NCI-H526 treated with DMSO at 0.1 percent for 48 hours (cell line): ENCODE measurements at regions not wholly inside any gene's neighbourhood (a gene's known extent, or its start where the extent isn't known, plus 50 kb on each side); places are given as distances from the start of the nearest gene placed in this dataset.

Experiments used
- DNase-seq: peaks from one replicate; lab custom pipeline; 2025; lab: John Stamatoyannopoulos, UW

DNA sequence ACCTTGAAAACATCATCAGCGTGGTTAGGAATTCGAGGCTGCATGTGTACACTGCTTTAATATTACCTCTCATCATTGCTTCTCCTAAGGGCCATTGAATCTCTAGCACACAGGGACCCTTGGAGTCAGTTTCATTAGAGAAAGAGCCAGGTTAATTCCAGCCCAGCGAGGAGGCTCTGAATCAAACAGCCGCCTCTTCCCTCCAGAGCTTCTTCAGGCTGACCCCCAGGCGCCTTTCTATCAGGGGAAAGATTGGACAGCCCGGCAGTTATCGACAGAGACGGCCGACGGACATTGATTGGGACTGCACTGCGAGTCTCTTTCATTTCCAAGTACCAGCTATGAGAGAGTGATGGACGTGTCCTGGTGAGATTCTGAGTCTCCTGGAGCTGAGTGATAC, 159.2 kb downstream of the ANKRD60 start:
- no peak for DNase-seq

DNA sequence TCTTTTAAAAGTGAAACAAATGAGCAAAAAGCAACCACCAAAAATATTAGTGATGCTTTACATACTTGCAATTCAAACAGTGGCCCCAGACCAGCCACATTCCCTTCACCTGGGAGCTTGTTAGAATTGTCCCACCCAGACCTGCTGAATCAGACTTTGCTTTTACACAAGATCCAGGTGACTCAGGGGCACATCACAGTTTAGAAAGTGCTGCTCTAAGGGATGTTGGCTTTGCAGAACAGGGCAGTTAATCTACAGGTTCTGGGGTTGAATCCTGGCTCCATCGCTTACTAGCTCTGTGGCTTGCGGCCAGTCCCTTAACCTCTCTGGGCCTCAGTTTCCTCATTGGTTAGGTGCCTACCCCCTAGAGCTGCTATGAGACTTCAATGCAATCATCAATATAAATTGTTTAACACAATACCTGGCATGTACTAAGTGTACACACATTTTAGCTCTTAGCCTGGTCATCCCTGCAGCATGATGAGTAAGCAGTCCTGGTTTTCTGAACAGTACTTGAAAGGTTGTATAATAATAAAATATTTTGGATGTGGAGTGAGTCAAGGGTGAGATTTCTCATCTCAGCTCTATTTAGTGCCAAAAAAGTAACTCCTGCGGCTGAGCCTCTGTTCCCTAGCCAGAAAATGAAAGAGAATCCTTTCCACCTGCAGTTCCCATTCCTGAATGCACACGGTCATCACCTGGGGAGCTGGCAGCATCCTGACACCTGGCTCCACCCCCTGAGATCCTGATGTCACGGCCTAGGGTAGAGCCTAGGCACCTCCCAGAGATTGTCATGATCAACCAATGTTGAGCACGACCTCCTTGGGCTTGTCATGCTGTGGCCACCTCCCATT, 162.7 kb downstream of the ANKRD60 start:
- DNase-seq: peak; percentile 16

DNA sequence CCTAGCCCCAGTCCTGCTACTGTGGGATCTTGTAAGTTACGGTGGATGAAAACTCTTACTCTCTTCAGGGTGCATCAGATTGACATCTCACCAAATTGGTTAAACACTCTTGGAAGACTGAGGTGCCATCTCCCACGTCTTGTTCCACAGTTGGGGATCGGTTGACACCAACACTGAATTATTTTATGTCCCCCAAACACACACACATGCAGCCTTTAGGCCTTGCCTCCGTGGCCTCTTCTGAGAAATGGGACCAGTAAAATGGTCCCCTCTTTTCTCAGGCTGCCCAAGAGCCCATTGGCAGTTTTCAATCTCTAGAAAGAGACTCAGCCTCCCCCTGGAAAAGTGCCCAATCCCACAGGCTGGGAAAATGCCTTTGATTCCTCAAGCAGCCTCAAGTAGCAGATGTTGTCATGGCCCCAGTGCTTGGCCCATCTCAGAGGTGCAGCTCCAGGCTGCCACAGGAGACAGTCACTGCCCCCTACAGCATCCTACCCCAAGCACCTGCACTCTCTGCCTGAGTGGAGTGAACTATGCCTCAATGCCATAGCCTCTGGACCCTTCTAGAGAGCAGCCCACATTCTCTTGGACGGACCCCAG, 163.9 kb downstream of the ANKRD60 start:
- no peak for DNase-seq

DNA sequence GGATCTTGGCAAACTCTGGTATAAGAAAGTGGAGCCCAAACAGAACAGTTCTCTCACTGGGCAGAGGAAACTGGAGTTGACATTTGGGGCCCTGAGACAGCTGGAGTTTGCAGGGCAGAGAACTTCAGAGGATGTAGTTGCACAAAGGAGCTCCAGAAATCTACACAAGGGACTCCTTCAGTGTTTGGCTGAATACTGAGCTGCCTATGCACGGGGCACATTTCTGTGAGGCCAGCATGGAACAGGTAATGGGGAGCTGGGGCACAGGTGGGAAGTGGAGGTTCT, 169.3 kb downstream of the ANKRD60 start:
- DNase-seq: no peak

DNA sequence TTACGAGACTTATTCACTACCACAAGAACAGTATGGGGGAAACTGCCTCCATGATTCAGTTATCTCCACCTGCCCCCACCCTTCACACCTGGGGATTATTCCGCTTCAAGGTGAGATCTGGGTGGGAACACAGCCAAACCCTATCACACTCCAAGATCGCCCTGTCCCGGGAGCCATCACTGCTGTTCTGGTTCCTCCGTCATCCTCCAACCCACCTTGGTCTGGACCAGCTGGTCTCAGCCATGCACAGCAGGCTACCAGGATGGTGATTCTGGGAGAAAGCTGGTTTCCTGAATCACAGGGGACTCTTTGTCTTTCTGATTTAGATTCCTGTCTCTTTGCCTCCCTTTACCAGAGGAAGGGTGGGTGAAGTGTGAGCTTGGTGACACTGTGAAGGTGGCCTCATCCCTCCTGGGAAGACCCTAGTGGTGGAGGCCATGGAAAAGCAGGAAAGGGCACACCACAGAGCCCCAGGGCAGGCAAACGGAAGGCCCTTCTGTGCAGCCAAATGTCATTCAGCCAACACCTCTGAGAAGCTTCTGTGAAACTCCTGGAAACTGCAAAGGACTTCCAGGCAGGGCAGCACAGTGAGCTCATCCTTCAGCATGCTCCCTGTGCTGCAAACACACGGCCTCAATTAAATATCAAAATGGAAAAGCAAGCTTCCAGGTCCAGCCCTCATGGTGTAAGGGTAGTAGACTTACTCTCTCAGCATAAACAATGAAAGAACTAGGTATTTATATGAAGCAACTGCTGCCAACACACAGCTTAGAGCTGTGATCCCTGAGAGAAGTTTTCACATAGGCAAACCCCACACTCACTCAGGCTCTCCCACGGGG, 169.8 kb downstream of the ANKRD60 start:
- DNase-seq: no peak

DNA sequence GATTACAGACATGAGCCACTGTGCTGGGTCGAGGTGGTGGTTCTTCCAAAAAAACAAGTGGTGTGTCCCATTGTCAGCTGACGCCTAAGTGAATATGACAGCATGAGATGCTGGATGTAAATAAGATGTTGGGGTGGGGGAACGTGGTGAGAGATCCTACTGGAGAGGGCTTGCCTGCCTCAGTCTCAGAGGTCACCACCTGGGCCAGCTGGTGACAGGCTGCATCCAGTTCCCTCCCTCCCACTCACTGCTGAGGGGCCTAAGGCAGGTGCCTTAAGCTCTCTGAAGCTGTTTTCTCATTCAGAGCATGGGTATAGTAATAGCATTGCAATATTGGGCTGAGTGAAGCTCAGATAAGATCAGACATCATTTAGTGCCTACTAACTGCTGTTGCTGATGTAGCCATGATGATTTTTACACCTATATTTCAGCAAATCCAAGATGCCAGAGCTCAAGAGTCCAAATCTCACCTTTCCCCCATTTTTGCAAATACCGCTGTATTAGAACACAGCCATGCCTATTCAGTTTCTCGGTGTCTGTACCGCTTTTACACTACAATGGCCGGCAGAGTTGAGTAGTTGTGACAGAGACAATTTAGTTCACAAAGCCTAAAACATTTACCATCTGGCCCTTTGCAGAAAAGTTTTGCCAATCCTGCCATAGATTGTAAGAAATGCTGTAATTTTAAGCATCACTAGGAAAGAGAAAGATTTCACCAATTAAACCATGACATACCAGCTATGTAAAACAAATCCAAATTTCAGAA, 171.3 kb downstream of the ANKRD60 start:
- DNase-seq: no peak

DNA sequence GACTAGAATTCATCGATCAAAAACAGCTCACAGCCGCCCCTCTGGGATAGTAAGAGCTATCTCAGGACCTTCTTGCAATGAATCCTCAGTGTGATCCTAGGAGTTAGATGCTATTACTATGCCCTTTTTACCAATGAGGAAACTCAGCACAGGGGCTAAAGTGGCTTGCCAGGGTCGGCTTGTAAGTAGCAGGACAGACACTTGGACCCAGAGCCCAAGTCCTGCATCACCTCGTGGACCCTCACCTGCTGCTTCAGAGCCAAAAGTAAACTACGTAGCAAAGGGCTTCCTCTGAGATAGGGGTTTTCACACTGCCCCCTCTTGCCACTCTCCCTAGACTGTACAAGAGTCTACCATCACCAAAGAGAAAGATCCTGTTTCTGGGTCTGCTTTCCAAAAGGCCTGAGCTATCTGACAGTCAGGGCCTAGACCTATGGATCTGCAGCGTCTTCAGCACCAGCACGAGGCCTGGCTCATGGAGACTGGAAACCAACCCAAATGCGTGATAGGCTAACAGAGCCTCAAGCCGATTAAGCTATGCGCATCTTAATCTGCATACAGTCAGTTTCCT, 172.3 kb downstream of the ANKRD60 start:
- no peak for DNase-seq

DNA sequence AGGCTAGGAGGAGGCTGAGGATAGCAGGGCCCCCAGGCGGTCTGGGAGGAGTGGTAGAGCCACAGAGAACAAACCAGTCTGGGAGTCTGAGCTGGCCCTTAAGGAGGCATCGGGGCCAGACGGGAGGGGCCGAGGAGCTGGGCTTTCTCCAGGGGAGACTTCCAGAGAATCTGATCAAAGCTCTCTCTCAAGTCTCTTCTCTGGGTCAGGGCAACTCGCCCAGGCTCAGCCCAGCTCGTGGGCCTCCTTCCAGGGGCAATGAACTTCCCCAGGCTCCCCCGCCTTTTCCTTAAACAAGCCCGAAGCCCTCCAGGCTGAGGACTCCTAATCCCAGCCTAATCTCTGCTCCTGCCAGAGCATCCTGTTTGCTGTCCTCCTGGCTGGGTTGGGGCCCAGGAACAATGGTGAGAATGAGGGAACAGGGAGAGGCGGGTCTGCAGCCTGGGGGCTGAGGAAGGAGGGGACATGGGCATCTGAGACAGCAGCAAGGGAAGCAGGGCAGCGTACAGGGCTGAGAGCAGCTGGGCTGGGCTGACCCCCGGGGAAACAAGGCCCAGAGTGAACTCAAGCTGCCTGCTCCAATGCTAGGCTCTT, 173.6 kb downstream of the ANKRD60 start:
- DNase-seq: no peak

DNA sequence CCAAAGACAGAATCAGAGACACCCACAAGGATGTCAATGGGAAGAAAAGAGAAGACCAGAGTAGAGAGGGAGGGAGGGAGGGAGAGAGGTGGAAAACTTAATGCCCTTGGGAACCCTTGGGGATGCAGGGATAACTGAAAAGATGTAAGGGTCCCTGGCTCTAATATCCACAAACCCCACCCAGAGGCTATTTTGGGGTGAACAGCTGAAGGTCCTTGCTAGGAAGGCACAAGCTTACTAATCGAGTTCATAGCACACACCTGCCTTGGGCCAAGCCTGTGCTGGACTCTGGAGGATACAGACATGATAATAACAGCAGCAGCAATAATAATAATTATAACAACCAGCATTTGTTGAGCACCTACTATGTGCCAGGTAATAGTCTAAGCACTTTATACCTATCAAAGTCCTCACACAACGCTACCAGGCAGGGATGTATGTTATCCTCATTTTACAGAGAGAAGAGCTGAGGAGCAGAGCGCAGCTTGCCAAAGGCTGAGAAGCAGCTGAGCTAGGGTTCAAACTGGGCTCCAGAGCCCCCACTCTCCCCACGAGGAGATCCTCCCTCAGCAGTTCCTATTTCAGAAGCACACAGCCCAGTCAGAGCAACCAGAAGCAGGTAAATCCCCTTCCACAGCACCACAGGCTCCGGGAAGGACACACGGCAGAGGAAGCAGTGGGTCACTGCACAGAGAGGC, 174.2 kb downstream of the ANKRD60 start:
- DNase-seq: no peak

DNA sequence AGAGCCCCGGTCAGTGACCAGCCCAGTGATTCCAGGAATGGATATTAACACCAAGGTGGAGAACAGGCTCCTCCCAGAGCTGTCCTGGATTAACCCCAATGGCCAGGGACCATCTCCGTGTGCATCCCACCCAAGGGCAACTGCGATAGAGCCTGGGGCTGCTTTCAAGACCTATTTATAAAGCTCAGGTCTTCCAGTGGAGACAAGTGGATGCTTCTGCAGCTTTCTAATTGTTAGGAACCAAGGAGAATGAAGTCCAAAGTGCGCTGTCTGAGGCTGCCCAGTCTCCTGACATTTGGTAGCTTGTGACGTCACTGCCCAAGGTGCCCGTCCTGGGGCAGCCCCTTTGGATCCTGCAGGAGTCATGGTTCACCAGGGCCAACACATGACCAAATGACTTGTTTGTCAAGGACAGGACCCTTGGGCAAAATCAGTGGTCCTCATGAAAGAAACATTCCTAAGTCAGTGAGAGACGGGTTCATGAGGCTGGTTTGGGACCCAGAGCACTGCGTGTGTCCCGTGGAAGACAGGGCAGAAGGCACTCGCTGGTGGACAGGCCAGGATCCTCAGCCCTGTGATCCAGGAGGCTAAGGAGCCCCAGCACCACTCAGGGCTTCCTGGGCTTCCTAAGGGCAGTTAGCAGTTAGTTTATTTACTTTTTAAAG, 174.9 kb downstream of the ANKRD60 start:
- no peak for DNase-seq

DNA sequence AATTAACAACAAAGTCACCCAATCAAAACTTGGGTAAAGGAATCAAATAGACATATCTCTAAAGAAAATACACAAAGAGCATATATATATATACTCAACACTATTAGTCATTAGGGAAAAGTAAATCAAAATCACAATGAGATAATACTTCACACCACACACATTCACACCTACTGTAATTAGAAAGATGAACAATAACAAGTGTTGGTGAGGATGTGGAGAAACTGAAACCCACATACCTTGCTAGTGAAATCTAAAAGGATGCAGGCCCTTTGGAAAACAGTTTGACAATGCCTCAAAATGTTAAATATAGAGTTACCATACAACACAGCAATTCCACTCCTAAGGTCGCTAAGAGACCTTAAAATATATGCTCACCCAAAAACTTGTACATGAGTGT, 177.1 kb downstream of the ANKRD60 start:
- no peak for DNase-seq

DNA sequence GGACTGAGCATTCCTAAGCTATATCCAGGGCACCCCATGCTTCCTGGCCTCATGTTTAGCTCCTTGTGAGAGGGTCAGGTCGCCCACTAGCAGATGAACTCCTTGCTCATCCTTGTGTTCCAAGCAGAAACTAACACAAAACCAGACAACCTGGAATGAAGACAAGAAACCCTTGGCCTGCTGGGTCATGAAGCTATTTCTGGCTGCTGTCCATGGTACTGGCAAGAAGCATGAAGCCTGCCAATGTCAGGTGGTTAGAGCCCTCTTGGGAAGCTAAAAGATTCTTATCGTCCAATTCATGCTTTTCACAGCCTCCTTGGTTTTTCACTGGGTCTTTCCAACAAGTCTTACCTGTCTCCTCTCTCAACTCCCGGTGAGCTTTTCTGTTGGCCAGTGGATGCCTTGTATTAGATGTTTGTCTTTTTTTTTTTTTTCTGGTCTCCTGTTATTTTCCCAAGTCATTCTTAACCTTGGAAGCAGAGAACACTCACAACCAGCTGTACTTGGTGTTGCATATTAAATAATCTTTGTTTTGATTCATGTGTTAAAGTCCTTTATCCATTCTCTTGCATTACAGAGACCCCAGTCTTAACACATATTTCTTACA, 180.3 kb downstream of the ANKRD60 start:
- DNase-seq: no peak

DNA sequence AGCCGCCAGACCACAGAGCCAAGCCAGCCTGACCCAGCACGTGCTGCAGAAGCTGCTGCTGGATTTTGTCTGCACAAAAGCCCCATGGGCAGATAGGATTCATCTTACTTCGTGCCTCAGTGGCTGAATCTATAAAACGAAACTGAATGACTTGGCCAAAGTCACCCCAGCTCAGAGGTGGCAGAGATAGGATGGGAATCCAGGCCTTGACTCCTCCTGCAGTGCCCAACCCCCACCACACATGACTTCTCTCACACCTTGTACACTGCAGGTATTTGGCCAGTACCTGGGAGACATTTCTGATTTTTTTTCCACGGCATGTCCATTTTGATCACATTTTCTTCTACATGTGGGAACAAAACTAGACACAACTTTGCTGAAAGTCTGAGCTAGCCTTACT, 182.1 kb downstream of the ANKRD60 start:
- DNase-seq: no peak

DNA sequence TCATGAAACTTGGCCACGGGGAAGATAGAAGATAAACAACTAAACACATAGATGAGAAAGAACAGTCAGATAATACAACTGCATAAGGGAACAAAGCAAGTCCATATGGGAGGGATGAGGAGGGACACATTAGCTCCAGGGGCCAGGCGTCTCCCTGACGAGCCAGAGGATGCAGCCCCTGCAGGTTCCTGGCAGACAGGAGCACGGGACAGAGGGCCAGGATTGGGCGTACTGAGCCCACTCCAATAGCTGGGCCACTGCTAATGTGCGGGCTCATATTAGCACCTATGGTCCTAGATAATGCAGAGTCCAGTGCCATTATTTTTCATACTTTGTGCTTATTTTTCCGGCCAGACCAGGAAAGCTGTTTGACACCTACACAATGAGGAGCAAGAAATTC, 182.9 kb downstream of the ANKRD60 start:
- no peak for DNase-seq

DNA sequence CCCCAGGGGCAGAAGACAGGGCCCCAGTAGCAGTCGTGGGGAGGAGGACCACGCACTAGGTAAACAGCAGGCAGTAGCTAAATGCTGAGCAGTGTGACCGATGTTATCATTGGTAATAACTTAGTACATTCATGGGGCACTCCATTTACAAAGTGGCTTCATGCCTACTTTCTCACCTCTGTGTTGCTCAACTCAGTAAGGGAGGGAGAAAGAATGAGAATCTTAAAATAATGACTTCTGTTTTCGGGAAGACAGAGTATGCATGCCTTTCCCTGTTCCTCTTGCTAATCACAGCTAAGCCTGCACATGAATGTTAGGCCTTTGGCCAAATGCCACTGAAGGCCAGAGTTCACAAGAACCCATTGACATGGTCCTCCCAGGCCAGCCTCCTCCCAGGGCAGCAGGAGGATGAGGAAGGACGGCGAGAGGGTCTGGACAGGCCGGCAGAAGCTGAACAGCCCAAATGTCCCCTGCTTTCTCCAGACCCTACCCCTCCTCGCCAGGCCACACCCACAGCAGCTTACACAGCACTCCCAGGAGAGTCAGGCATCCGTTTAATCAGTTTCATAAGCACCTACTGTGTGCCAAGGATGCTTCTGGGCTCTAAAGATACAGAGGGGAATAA, 183.4 kb downstream of the ANKRD60 start:
- no peak for DNase-seq

DNA sequence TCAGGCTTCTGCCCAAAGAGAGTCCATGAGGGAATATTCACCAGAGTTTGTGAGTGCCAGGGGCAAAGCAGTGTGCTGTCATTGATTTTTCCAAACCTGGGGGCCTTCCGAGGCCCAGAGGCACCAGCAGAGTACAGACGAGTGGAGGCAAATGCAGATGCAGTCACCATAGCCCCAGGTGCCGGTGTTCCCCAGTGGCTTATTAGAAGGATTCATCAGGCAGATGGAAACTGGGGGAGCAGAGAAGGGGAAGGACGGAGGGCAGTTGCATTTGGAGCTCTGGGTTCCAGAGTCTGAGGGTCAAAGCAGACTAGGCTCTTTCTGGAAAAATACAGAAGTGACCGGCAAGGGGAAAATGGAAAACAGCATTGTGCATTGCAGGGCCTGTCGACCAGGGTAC, 184.2 kb downstream of the ANKRD60 start:
- no peak for DNase-seq

DNA sequence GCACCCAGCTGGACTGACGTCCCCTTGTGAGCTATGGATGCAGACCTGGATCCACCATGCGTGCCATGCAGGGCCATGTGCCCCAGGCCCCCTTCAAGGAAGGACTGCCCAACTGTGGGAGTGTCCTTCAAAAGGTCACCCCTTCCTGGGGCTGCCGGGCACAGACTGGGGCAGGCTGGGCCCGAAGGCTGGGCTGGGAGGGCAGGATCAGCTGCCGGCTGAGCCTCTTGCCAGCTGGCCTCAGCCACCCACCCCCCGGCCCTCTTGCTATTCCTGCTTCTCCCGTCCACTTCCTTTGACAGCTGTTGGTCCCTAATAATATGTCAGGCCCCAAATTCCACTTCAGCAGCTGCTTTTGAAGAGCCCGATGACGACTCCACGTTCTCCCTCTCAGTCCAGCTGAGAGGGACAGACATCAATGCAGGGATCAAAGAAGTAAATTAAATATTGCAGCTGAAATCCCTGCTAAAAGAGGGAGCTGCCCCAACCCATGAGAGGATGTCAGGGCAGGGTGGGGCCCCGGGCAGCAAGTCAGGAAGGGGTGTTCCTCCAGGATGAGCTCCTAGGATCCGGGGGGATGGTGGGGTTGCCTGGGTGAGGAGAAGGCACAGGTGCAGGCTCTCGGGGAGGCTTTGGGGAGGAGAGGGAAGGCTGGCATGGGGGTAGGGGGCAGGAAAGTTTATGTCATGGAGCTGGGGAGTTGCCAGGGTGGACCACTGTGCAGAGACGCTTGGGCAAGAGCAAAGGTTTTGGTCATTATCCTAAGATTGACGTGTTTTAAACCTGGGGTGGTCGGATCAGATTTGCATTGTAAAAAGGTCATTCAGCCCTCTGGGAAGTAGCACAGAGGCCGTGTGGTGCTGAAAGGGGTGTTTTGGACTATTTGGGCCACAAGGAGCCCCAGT, 185.0 kb downstream of the ANKRD60 start:
- DNase-seq: no peak

DNA sequence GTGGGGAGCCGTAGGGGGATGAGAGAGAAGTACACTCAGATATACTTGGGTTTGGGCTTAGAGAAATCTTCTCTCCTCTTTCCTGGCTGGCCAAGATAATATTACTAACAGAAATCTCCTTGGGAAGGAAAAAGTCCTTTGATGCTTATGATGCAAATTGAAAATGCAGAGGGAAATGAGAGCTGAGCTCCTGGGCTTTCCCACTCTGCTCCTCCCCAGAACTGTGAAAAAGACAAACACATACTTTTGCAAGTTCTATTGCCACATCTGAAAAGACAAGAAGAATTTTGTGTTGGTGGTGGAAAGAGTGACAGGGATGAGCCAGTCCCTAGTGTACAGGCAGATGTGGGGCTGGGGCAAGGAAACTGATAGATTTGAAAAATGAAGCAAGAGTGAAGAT, 185.9 kb downstream of the ANKRD60 start:
- DNase-seq: no peak
